SK-N-MC (cell line): ENCODE measurements at regions not wholly inside any gene's neighbourhood (a gene's known extent, or its start where the extent isn't known, plus 50 kb on each side); places are given as distances from the start of the nearest gene placed in this dataset.

Experiments
- EZH2 ChIP-seq: fragments of 200-600 bp; sonication (generic); IDR thresholded peaks from one replicate; pipeline ENCODE4 v1.6.1; 2017; ENCODE audit warnings: antibody characterized with exemption
- POLR2AphosphoS5 ChIP-seq: IDR thresholded peaks from 2 replicates; pipeline ENCODE4 v1.6.1; 2012; ENCODE audit warnings: mild to moderate bottlenecking, low read depth, low read length, borderline replicate concordance

- TF ChIP-seq EZH2, result no peak
- TF ChIP-seq POLR2AphosphoS5, result no peak
Measured at GRCh38 chr16:60485872-60486489, 1550.3 kb downstream of the CDH8 start.
